Astrocyte of the spinal cord (primary cell): ENCODE measurements at regions not wholly inside any gene's neighbourhood (a gene's known extent, or its start where the extent isn't known, plus 50 kb on each side); places are given as distances from the start of the nearest gene placed in this dataset.

Source experiments
- DNase-seq: peaks from one replicate; pipeline ENCODE4 v3.0.0; 2011; ENCODE audit warnings: low read depth, low spot score
- H3K4me3 ChIP-seq: 2 replicates; pipeline ENCODE4 v1.5.1; 2011; ENCODE audit warnings: low read depth, mild to moderate bottlenecking, low read length, moderate library complexity
- in situ Hi-C: cut with HindIII; loops from 2 replicates; pipeline ENCODE4 v1.10.0; 2017; ENCODE audit warnings: low sequenced_read_pairs
- TF ChIP-seq, protein P1 (sequence below): IDR thresholded peaks from 2 replicates; pipeline ENCODE4 v1.5.1; 2012; ENCODE audit warnings: low read depth, mild to moderate bottlenecking, low read length, inconsistent platforms

DNA sequence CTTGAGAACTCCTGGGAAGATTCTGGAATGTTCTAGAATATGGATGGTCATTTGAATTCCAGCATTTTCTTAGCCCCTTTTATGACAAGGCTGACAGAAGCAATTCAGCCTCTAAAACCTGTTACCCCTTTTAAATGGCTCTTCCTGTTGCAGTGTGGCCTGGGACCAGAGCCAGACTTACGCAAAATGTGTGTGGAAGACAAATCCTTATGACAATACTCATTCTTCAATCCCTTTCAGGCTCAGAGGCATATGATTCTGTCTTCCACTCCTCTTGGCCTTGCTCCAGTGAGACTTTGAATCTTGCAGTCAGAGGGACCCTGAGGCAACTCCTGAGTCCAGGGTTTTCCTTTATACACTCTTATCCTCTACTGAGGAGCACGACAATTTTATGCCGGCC is 287.0 kb downstream of the CLIC5 start:
- in situ Hi-C loops = no loop called here

DNA sequence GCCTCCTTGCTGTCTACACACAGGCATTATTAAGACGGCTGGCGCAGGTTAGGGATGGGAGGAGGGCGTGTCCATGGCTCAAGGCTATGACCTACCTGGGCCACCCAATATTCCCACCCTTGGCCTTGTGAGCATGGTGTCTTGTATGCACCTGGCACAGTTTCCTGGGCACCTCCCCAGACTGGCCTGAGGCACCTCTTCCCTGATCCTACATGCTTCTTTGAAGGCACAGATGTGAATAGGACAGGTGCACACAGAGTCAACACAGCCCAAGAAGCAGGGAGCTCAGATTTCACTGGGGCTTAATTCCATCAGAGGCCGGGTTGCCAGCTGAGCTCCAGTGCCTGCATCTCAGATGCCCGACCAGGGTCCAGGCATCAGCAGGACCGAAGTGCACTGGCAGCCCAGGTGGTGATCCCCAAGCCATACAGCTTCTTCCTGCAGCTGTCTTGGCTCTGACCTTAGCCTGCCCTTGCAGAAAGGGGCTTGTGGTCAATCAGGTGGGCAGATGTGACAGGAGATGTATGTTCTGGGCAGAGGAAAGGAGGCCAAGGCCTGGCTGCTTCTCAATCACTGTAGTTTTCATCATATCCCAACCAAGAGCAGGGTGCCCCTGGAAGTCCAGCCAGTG is 287.7 kb downstream of the CLIC5 start:
- no peak overlapping the region for H3K4me3 ChIP-seq
- in situ Hi-C loops = no loop called here
- DNase-seq = no peak
- TF ChIP-seq, protein P1, sequence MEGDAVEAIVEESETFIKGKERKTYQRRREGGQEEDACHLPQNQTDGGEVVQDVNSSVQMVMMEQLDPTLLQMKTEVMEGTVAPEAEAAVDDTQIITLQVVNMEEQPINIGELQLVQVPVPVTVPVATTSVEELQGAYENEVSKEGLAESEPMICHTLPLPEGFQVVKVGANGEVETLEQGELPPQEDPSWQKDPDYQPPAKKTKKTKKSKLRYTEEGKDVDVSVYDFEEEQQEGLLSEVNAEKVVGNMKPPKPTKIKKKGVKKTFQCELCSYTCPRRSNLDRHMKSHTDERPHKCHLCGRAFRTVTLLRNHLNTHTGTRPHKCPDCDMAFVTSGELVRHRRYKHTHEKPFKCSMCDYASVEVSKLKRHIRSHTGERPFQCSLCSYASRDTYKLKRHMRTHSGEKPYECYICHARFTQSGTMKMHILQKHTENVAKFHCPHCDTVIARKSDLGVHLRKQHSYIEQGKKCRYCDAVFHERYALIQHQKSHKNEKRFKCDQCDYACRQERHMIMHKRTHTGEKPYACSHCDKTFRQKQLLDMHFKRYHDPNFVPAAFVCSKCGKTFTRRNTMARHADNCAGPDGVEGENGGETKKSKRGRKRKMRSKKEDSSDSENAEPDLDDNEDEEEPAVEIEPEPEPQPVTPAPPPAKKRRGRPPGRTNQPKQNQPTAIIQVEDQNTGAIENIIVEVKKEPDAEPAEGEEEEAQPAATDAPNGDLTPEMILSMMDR = no peak

More for the DNA sequence above, 287.0 kb downstream of the CLIC5 start:
- TF ChIP-seq, protein P1 = no peak
- peak; percentile 25 for DNase-seq
- H3K4me3 ChIP-seq = no peak overlapping the region

DNA sequence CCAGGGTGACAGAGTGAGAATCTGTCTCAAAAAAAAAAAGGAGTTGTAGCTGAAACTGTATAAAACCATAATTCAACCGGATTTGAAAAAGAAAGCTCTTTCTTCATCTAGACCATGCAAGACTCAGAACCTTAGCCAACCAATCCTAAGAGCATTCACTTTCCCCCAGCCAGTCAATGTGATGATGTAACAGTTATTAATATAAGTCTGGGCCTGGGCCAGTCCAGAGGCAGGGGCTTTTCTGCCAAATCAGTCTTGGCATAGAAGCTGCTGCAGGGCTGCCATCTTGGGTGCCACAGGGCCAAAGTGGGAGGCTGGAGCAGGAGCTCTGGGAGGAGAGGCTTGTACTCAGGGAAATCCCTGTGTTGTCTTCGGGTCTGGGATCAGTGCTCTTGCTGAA is 288.4 kb downstream of the CLIC5 start:
- TF ChIP-seq, protein P1 = no peak
- DNase-seq = no peak
- no peak overlapping the region for H3K4me3 ChIP-seq
- in situ Hi-C loops = no loop called here

DNA sequence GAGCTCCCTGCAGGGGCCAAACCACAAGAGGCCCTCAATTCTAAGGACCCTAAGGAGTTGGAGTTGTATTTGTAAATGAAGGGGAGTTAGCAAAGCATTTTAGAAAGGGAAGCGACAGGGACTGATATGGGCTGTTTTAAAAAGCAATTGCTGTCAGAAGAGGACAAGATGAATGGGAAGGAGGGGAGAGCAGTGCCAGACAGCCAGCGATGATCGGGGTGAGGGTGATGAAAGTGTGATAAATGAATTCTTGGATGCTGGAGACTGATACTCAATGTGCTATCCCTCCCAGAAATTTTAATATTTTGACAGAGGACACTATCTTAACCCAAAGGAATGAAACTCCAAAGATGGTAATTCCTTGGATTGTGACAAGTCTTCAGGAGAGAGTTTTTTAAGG is 289.2 kb downstream of the CLIC5 start:
- H3K4me3 ChIP-seq = no peak overlapping the region
- in situ Hi-C loops = no loop called here
- no peak for DNase-seq
- TF ChIP-seq, protein P1 = no peak

DNA sequence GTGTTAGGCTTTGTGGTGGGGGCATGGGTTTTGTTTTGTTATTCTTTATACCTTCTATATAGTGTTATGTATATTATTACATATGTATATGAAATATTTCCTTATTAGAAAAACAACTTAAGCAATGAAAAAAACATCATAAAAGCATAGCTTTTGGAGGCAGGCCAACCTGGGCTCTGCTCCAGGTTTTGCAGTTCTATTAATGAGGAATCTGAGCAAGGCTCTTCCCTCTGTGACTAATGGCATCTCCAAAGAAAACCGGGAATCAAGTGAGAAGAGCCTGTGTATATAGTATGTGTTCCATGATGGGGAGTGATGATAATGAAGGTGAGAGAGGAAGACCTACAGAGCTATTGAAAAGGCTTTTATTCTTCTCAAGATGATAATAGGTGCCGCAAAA is 291.1 kb downstream of the CLIC5 start:
- TF ChIP-seq, protein P1 = no peak
- peak; percentile 80 for DNase-seq
- in situ Hi-C loops = no loop called here
- H3K4me3 ChIP-seq = no peak overlapping the region

DNA sequence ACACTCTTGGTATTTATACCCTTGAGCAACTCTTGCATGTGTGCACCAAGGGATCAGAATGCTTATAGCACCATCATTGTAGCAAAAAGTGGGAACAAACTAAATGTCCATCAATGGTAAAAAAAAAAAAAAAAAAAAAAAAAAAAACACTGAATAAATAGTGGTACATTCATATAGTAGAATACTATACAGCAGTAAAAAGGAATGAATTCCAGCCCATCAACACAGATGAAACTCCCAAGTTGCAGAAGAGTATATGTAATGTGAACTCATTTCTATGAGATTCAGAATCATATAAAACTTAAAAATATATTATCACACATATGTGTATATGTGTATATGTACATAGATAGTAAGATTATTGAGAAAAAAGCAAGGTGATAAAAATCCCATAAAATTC is 291.6 kb downstream of the CLIC5 start:
- no peak overlapping the region for H3K4me3 ChIP-seq
- DNase-seq = no peak
- TF ChIP-seq, protein P1 = no peak
- in situ Hi-C loops = no loop called here
